Kidney capillary endothelial cell (primary cell): ENCODE measurements at regions not wholly inside any gene's neighbourhood (a gene's known extent, or its start where the extent isn't known, plus 50 kb on each side); places are given as distances from the start of the nearest gene placed in this dataset.

Experiments
- DNase-seq: peaks from one replicate; pipeline ENCODE4 v3.0.0-alpha.2; 2018; ENCODE audit warnings: low spot score

DNA sequence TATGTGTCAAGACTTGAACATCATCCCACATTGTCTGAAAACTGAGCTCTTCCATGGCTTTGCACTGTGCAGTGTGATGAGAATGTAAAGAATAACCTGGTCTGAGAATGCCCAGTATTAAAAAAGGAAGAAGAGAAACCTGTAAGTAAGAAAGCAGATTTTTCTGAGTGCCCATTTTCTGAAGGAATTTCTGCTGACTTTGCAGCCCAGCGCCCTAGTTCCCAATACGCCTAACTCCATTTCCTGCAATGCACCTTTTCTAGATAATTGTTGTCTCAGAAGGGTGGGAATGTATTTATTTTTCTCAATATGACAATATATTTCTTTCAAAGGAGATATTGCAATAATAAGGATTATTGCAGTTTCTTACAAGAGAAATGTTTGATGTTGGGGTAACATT is 231.5 kb downstream of the HAO1 start:
- DNase-seq = no peak

DNA sequence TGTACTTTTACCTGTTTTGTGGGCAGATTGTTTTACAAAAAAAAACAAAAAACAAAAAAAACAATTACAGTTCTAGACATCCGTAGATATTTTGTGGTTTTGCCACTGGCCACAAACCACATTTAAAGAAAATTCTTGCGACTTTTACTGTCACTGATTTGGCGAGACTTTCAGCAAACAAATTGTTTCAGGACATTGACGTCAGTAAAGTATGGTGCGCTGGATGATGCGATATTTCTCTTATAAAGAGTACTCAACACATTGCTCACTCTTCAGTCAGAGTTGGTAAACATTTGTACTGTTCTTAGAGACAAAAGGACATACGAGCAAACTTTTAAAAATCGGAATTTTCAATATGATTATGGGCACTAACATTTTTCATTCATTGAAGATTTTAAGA is 229.8 kb downstream of the HAO1 start:
- DNase-seq = no peak

DNA sequence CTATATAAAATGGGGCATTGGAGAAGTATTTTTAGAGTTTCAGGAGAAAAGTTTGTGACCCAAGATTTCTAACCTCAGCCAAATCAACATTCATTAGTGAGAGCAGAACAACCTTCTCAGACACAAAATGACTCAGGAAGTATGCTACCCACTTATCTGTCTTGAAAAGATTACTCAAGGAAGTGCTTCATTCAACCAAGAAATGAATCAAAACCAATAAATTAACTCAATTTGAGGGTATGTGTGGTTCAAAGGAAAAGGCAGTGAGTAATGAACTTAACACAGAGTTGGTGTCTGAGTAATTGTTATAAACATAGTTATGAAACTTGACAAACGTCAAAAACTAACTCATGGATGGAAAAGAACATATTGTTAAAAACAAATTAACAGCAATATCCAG is 227.6 kb downstream of the HAO1 start:
- no peak for DNase-seq

DNA sequence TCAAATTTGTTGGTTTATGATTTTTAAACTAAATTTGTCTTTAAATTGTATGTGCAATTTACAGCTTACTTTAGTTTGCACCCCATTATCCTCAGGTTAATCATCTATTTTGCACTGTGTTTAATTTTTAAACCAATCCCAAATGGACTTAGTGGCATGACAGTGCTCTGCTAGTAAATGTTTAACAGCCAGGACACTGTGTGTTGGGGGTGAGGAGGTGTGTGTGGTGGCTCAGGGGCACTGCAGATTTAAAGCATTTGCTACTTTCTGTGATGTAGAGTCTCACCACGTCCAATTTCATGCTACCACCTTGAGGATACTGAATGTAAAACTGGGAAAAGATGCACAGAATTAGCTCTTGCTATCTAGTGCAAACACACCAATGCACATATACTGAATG is 225.7 kb downstream of the HAO1 start:
- DNase-seq = no peak

DNA sequence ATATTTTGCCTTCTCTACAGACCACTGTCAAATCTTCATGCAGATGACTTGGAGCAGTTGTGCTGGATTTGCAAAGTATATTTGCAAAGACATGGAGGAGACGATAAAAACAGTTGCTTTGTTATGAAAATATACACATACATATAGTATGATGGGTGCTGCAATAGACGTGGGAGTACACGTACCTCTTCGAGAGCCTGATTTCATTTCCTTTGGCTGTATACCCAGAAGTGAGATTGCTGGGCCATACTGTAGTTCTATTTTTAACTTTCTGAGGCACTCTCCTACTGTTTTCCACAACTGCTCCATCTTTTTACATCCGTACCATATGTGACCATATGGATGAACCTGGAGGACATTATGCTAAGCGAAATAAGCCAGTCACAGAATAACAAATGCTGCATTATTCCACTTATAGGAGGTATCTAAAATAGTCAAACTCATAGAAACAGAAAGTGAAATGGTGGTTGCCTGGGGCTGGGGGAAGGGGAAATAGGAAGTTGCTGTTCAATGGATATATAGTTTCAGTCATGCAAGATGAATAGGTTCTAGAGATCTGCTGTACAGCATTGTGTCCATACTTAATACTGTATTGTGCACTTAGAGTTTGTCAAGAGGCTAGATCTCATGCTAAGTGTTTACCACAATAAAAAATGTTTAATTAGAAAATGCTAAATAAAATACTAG is 223.8 kb downstream of the HAO1 start:
- no peak for DNase-seq

DNA sequence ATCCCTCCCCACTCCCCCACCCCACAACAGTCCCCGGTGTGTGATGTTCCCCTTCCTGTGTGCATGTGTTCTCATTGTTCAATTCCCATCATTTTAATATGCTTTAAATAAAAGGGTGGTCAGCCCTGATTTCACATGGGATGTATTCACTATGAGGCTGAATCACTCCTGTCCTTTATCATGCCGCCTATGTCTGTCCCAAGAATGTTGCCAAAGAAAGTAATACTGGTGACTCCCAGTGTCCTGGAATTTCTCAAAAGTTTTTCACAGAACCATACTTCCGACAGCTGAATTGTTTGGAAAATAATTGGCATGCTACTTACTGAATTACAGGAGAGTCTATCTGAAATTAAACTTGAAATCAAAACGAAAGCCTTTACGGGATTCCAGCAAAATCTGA is 217.7 kb downstream of the HAO1 start:
- no peak for DNase-seq

DNA sequence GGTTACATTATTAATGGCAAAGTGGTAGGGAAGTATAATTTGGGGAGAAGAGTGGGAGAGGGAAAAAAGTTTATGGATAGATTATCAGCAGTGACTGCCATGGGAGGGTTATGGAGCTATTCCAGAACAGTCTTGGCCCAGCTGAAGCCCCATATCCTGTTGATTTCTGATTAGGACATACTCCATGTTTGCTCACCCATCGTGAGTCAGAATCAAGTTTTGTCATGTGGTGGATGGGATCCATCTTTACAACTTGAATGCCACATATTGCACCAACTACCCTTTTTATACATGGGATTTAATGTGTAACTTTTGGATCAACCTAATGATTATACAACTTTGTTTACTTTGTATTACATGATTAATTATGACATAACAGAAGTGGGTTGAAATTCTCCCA is 217.0 kb downstream of the HAO1 start:
- DNase-seq = no peak

DNA sequence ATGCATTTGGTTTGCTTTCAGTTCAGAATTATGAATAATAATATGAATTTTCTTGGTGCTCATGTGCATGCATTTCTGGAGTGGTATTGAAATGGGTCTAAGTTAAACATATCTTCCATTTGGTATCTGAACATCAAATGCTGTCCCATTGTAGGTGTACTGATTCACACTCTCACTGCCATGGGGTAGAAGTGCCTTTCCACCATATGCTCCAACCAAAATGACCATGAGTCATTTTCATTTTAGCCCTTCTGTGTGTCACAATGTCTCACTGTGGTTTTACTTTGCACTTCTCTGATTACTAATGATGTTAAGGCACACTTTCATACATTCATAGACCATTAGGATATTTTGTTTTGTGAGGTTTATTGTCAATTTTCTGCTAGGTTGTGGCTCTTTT is 211.9 kb downstream of the HAO1 start:
- no peak for DNase-seq

DNA sequence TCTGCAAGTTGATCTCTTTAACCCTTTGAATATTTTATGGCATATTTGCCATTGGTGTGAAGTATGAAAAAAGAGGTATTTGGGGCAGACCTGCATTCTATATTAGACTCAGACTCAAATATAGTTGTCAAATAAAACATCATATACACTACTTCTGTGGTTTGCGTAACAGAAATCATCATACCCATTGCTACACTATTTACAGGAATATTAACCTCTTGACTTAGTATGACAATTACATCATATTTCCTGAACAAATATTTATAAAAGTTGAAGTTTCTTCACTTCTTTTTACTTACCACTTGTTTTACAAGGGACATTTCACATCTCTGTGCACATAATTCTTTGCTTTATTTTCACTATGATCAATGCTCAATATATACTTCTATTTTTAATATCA is 206.0 kb downstream of the HAO1 start:
- no peak for DNase-seq

DNA sequence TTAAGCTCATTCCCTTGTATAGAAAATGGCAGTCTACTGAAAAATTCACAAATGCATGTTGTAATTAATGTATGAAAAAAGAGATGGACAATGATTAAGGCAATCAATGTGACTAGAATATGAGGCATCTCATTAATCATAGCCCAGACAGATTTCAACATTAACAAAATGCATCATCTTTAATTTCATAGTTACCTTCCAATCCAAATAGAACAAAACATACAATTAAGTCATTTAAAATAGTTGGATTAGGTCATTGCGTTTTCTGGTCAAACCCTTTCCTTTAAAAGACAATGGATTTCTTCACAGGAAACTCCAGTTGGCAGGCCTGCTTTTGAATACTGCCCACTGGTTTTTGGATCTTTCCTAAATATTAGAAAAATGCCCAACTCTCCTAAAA is 203.9 kb downstream of the HAO1 start:
- peak; percentile 36 for DNase-seq

DNA sequence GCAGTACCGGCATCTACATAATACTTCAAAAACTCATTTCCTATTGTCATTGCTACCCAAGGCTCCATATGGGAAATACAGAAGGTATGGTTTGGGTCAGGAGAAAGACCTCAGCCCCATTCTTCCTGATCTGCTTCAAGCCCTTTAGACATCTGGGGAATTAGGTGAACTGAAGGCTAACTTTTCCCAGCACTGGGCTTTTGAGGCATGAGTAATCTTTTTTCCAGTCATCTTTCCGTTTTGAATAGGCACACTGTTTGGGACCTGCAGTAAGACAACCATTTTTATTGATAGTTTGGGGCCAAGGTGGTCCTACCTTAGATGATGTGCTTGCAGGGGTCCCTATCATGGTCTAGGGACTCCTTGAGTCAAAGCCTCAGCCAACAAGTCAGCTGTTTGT is 198.4 kb downstream of the HAO1 start:
- DNase-seq = no peak

DNA sequence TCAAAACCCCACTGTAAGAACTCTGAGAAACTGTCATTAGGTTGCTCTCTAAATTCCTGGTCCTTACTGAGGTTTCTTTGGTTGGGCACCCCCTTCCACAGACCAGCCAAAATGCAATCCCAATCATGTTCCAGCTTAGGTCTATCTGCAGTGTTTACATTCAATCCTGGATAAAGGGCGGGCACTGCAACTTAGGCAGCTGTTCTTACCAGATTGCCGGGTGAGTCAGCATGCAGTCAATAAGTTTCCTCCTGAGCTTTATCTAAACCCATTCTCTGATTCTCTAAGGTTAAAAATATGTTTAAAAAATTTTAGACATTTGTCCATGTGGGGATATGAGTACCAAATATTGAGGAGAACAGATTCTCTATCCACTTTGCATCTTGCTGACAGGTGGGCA is 197.8 kb downstream of the HAO1 start:
- DNase-seq = peak; percentile 24

DNA sequence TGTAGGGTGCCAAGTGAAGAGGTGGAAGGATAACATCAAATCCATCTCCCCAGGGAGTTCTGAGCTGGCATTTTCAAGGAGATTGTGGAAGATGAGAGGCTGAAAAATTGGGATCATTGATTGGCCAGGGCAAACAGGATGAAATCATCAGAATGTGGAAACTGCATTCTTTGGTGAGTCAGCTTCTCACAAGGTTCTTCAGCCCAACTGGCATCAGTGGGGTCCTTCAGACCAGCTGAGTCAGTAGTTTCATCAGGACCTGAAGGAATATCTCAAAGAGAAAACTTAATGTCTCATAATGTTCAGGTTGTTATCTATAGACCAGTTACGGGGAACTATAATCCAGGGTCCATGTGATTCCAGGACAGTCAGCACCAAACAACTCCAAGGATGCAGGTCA is 195.8 kb downstream of the HAO1 start:
- DNase-seq = no peak

DNA sequence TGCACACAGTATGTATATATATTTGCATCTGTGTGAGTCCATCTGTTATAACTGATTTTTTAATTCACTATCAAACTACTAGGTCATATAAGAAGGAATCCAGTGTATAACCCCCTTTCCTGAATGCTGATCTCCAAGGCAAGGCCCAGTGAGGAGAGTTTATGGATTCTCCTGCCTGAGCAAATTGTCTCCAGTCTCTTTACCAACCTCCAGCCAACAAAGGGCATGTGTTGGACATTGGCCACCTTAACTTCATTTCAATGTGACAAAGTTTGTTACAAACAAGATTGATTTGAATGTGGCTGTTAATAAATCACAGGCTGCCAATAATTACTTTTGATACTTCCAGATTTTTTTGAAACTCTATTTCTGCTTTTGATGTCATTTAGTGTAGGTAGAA is 191.6 kb downstream of the HAO1 start:
- DNase-seq = no peak

DNA sequence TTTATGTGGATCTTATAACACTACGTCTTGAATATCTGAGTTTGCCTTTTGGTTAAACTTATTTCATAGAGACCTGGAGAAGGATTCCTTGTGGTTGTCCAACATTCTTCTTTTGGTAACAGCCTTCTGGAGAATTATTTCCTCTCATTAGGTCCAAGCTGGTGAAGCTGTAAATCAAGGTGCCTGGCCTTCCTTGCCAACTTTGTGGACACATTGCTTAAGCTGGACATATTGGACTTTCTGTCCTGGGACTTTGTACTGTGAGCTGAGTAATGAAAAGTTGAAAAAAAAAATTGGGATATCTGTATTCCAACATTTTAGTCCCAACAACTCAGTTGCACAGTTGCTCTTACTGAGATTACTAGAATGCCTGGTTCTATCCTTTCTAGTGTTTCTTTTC is 186.2 kb downstream of the HAO1 start:
- no peak for DNase-seq

DNA sequence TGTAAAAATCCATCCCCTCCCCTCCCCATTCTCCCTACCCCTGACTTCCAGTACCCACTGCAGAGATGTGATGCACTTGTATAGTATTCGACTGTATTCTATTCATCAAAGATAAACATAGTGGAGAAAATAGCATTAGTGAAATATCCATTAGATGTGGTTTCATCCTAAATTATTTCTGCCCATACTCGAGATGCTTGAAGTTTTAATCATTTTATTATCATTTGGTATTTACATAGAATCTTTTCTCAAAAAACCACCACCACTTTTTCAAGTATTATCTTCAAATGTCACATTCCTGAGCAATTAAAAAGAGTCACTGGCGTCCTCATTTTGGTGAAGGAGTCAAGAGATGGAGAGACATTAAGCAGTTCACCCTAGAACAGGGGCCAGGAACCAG is 181.9 kb downstream of the HAO1 start:
- DNase-seq = no peak

DNA sequence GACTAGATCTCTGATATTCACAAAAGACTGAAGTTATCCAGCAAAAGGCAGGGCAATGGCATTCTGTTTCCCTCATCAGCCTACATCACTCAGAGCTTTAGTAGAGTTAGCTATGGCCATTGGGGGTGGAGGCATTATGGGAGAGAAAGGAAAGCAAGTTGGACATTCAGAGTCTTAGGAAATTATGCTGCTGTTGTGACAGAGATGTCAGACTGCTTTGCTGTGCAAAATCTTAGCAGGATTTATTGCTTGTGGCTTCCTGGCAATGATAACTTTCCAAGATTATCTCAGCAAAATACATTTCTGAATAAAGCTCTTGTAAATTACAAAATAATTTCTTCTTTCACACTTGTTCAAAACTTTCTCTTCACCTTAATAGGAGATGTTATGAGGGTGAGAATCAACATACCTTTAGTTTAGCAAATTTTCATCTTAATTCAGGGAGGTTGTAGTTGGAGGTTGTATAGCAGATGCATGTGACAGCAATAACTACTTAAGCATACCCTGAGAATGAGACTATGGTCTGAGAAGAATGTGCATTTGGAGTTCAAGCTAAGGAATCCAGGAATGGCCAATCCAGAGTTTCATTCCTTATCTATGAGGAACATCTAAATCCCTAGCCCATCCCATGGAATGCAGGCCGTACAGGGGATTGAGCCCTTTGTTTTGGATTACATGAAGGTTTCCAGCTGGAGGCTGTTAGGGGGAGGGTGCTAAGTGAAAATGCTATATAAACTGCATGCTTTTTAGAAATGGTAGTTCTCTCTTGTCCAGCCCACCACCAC is 179.8 kb downstream of the HAO1 start:
- no peak for DNase-seq

DNA sequence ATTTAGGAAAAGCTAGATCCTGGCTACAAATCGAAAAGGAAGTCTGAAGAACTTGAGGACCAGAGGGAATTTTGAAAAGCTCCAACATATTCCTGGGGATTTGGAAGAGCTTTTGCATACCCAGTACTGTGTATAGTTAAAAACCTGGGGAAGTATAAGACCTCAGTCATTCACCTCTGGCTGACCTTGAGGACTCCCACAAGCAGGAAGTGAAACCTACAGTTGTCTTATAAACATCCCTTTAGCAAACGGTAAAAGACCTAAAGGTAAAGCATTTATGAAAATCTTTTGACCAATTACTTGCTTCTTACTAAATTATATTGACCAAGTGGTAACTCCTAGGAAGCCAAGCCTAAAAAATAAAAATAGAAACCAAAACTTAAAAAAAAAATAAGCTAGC is 175.0 kb downstream of the HAO1 start:
- DNase-seq = no peak

DNA sequence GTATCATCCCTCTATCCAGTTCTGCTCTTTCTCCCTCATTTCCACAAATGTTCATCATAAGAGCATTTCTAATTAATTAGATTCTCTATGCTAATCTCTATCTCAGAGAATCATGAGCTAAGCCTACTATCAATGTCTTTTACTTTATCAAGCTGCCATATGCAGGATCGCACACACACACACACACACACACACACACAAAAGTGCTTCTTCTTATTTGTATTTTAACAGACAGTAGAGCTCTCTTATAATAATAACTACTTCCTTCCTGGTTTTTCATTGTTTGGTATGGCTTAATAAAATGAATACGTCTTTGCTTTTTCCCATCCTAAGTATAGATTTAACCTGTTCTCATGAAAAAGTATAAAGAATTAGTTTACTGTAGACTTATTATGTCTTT is 170.2 kb downstream of the HAO1 start:
- peak; percentile 0 for DNase-seq

DNA sequence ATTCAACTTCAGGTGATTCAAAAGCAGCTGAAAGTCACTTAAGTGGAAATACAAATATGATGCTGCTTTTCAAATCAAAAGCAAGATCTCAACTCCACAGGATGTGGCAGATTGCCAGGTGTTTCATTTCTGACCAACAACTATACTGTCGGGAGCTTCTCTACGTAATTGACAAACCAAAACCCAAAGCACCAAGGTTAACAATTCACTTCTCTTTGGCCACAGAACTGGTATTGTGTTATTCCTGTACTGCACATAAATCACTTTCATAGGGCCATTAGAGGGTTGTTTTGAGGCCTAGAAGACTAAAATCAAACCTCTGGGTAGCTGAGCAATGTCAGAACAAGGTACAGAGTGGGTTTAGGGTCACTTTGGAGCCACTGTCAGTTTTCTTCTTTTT is 169.7 kb downstream of the HAO1 start:
- DNase-seq = peak; percentile 4

DNA sequence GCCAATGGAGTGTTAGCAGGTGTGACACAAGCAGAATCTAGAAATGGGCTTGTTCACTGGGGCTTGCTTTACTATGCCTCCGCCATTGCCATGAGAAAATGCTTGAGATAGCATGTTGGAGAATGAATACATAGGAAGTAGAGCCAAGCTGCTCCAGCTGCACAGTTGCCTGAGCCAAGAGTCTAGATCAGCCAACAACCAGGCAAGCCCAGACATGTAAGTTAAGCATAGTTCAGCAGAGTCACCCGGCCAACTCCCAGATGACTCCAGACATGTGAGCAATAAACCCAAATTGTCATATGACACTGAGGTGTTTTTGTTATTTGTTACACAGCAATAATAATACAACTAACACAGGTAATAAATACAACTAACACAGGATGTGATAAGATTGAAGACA is 167.9 kb downstream of the HAO1 start:
- no peak for DNase-seq

DNA sequence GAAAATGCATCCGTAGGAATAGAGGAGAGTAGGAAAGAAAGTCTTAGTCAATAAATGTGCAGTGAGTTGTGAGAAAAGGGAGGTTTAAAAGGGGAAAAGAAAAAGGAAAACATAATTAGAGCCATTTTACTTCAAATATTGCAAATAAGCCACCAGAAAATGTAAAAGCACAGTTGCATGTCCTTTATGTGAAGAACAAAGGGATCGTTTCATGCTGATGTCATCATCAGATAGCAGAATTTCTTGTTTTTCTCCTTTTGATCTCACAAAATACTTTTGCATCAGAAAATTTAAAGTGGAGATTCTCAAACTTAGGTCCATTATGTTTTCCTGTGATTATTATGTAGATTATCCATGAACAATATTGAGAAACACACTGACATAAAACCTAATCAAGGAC is 166.7 kb downstream of the HAO1 start:
- no peak for DNase-seq

DNA sequence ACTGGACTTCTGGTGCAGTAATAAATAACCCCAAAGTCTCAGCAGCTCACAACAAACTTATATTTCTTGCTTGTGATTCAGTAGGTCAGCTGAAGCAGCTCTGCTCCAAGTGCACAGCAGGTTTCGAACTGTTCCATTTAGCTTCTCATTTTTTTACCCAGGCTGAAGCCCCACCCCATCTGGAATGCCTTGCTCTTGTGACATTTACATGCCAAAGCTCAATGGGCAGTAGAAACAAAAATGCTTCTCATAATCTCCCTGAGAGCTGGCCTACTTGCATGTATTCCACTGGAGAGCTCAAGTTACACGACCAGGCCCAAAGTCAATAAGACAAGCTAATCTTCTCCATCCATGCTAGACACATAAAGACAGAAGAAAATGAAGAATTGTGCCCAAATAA is 165.2 kb downstream of the HAO1 start:
- no peak for DNase-seq

DNA sequence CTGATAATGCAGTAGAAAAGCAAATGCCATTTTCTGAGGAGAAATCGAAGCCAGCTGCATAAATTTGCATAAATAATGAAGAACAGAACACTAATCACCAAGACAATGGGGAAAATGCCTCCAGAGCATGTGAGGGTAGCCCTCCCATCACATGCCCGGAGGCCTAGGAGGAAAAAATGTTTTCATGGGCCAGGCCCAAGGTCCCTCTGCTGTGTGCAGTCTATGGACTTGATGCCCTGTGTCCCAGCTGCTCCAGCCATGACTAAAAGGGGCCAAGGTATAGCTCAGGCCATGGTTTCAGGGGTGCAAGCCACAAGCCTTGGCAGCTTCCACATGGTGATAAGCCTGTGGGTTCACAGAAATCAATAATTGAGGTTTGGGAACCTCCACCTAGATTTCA is 164.1 kb downstream of the HAO1 start:
- no peak for DNase-seq
